SW480 (cell line): ENCODE measurements at regions not wholly inside any gene's neighbourhood (a gene's known extent, or its start where the extent isn't known, plus 50 kb on each side); places are given as distances from the start of the nearest gene placed in this dataset.
A peak's percentile ranks its signal among the peaks of the same experiment; 100 is the strongest.
"Not testable (repeated sequence)": the region's sequence is repeated elsewhere in the genome, so short reads cannot be mapped to it uniquely, and the experiment has no call there.

Experiments
- DNase-seq: peaks from one replicate; pipeline ENCODE4 v3.0.0-alpha.2; 2016; ENCODE audit warnings: low spot score

- DNase-seq, result not testable (repeated sequence)
Measured at GRCh38 chr9:61523897-61524620, 334.2 kb downstream of the SPATA31A7 start.

- not testable (repeated sequence) for DNase-seq
Measured at GRCh38 chr9:61525629-61526028, 335.8 kb downstream of the SPATA31A7 start.

- peak; percentile 9 for DNase-seq
Measured at GRCh38 chr9:61550101-61550748, 360.4 kb downstream of the SPATA31A7 start.

- DNase-seq, result not testable (repeated sequence)
Measured at GRCh38 chr9:61571403-61572127, 381.7 kb downstream of the SPATA31A7 start.

- DNase-seq, result not testable (repeated sequence)
Measured at GRCh38 chr9:61572364-61572763, 382.5 kb downstream of the SPATA31A7 start.

- DNase-seq, result not testable (repeated sequence)
Measured at GRCh38 chr9:61573432-61573831, 383.6 kb downstream of the SPATA31A7 start.
